ENCODE measurements at regions not wholly inside any gene's neighbourhood (a gene's known extent, or its start where the extent isn't known, plus 50 kb on each side); places are given as distances from the start of the nearest gene placed in this dataset.
"Not testable (repeated sequence)": the region's sequence is repeated elsewhere in the genome, so short reads cannot be mapped to it uniquely, and the experiment has no call there.

GRCh38 chrX:40922307-40922706 lies 162.9 kb upstream of the USP9X start:
- Histone ChIP-seq H2AFZ (ENCODE audit: low read length) (no peak overlapping the region), H4K20me1 (ENCODE audit: insufficient read depth, low read length) (no peaks in the 10 kb centered on the region), H3K4me3 (ENCODE audit: low read depth, low read length, poor library complexity, severe bottlenecking) (no peak overlapping the region), H3K79me2 (ENCODE audit: insufficient read depth, low read length) (no peaks in the 10 kb centered on the region), H3F3A (ENCODE audit: insufficient read depth, low read length) (no peaks in the 10 kb centered on the region), H3K4me1 (ENCODE audit: insufficient read depth, low read length, severe bottlenecking) (no peaks in the 10 kb centered on the region), H3K4me2 (ENCODE audit: low read length) (no peak overlapping the region), H3K9ac (ENCODE audit: low read length) (no peak overlapping the region), H3K36me3 (ENCODE audit: insufficient read depth, low read length) (no peaks in the 10 kb centered on the region), H3K27me3 (ENCODE audit: insufficient read depth, low read length) (no peaks in the 10 kb centered on the region), H3K9me3 (ENCODE audit: low read length) (no peaks in the 10 kb centered on the region), H3K27ac (ENCODE audit: low read depth, low read length, poor library complexity, severe bottlenecking) (no peak overlapping the region), H3K9me2 (ENCODE audit: low read depth, low read length) (no peaks in the 10 kb centered on the region)
- TF ChIP-seq CTCF (IDR thresholded peaks at IDR 0.05; ENCODE audit: low read length) (peak; percentile 42), EZH2 (IDR thresholded peaks at IDR 0.05; ENCODE audit: borderline replicate concordance, low read length) (no peak)

GRCh38 chrX:40926739-40927427 lies 158.4 kb upstream of the USP9X start:
- H3K27me3 ChIP-seq (ENCODE audit: insufficient read depth, low read length); H3K9me3 ChIP-seq (ENCODE audit: low read length); H3K9me2 ChIP-seq (ENCODE audit: low read depth, low read length); H3K79me2 ChIP-seq (ENCODE audit: insufficient read depth, low read length); H4K20me1 ChIP-seq (ENCODE audit: insufficient read depth, low read length); H3K4me1 ChIP-seq (ENCODE audit: insufficient read depth, low read length, severe bottlenecking); H3K4me3 ChIP-seq (ENCODE audit: low read depth, low read length, poor library complexity, severe bottlenecking); H3K27ac ChIP-seq (ENCODE audit: low read depth, low read length, poor library complexity, severe bottlenecking); H3F3A ChIP-seq (ENCODE audit: insufficient read depth, low read length); H3K9ac ChIP-seq (ENCODE audit: low read length); H2AFZ ChIP-seq (ENCODE audit: low read length); H3K36me3 ChIP-seq (ENCODE audit: insufficient read depth, low read length); H3K4me2 ChIP-seq (ENCODE audit: low read length): not testable (repeated sequence)

- Histone ChIP-seq H3K4me1 (ENCODE audit: insufficient read depth, low read length, severe bottlenecking) (peaks cover 1% of the 10 kb centered on the region), H3F3A (ENCODE audit: insufficient read depth, low read length) (no peaks in the 10 kb centered on the region), H3K9ac (ENCODE audit: low read length) (no peak overlapping the region), H3K27me3 (ENCODE audit: insufficient read depth, low read length) (no peaks in the 10 kb centered on the region), H3K36me3 (ENCODE audit: insufficient read depth, low read length) (no peaks in the 10 kb centered on the region), H4K20me1 (ENCODE audit: insufficient read depth, low read length) (no peaks in the 10 kb centered on the region), H3K4me2 (ENCODE audit: low read length) (no peak overlapping the region), H3K27ac (ENCODE audit: low read depth, low read length, poor library complexity, severe bottlenecking) (no peak overlapping the region), H3K79me2 (ENCODE audit: insufficient read depth, low read length) (no peaks in the 10 kb centered on the region), H2AFZ (ENCODE audit: low read length) (no peak overlapping the region), H3K9me2 (ENCODE audit: low read depth, low read length) (no peaks in the 10 kb centered on the region), H3K4me3 (ENCODE audit: low read depth, low read length, poor library complexity, severe bottlenecking) (no peak overlapping the region), H3K9me3 (ENCODE audit: low read length) (no peaks in the 10 kb centered on the region)
- TF ChIP-seq EZH2 (IDR thresholded peaks at IDR 0.05; ENCODE audit: borderline replicate concordance, low read length) = no peak
Observed at GRCh38 chrX:40928076-40928475, 157.2 kb upstream of the USP9X start.

GRCh38 chrX:40931921-40932320 lies 153.3 kb upstream of the USP9X start:
- Histone ChIP-seq H3K9ac (ENCODE audit: low read length) (no peak overlapping the region), H3K9me3 (ENCODE audit: low read length) (no peaks in the 10 kb centered on the region), H3K36me3 (ENCODE audit: insufficient read depth, low read length) (no peaks in the 10 kb centered on the region), H3K4me3 (ENCODE audit: low read depth, low read length, poor library complexity, severe bottlenecking) (no peak overlapping the region), H3K27ac (ENCODE audit: low read depth, low read length, poor library complexity, severe bottlenecking) (no peak overlapping the region), H3F3A (ENCODE audit: insufficient read depth, low read length) (no peaks in the 10 kb centered on the region), H2AFZ (ENCODE audit: low read length) (no peak overlapping the region), H4K20me1 (ENCODE audit: insufficient read depth, low read length) (no peaks in the 10 kb centered on the region), H3K4me1 (ENCODE audit: insufficient read depth, low read length, severe bottlenecking) (peaks cover 9% of the 10 kb centered on the region), H3K27me3 (ENCODE audit: insufficient read depth, low read length) (no peaks in the 10 kb centered on the region), H3K4me2 (ENCODE audit: low read length) (no peak overlapping the region), H3K9me2 (ENCODE audit: low read depth, low read length) (no peaks in the 10 kb centered on the region), H3K79me2 (ENCODE audit: insufficient read depth, low read length) (no peaks in the 10 kb centered on the region)
- TF ChIP-seq EZH2 (IDR thresholded peaks at IDR 0.05; ENCODE audit: borderline replicate concordance, low read length) (no peak), CTCF (IDR thresholded peaks at IDR 0.05; ENCODE audit: low read length) (no peak)
